HCT116 (cell line): ENCODE measurements at regions not wholly inside any gene's neighbourhood (a gene's known extent, or its start where the extent isn't known, plus 50 kb on each side); places are given as distances from the start of the nearest gene placed in this dataset.

ENCODE experiments used
- CBX3 ChIP-seq: IDR thresholded peaks from 2 replicates; pipeline ENCODE4 v1.6.1; 2012; ENCODE audit warnings: low read depth
- CTCF ChIP-seq, 3 experiments: fragments of 200-600 bp in 1 of 3; sonication (generic) in 1 of 3; IDR thresholded peaks in 2 of 3; conservative IDR thresholded peaks in 1 of 3; 2 replicates each; pipeline ENCODE4 v1.5.1; 2012 to 2017; ENCODE audit warnings: low read depth in 2 of 3, low read length in 2 of 3, antibody characterized with exemption in 1 of 3, borderline replicate concordance in 1 of 3, control low read depth in 1 of 3, mild to moderate bottlenecking in 1 of 3, mixed read lengths in 1 of 3, mixed run types in 1 of 3, moderate library complexity in 1 of 3; ENCODE audit not compliant: insufficient read depth in 1 of 3
- ELF1 ChIP-seq: IDR thresholded peaks from 2 replicates; pipeline ENCODE4 v1.6.1; 2012; ENCODE audit warnings: low read depth, borderline replicate concordance
- EZH2 ChIP-seq: fragments of 200-600 bp; sonication (generic); IDR thresholded peaks from 2 replicates; pipeline ENCODE4 v1.6.1; 2017; ENCODE audit warnings: antibody characterized with exemption, mixed run types
- POLR2AphosphoS5 ChIP-seq: IDR thresholded peaks from 2 replicates; pipeline ENCODE4 v1.6.1; 2011; ENCODE audit warnings: mild to moderate bottlenecking, low read depth, low read length, moderate library complexity
- RAD21 ChIP-seq: IDR thresholded peaks from 2 replicates; pipeline ENCODE4 v1.6.1; 2012; ENCODE audit warnings: low read depth, mild to moderate bottlenecking
- SP1 ChIP-seq: IDR thresholded peaks from 2 replicates; pipeline ENCODE4 v1.6.1; 2012; ENCODE audit warnings: low read depth
- YY1 ChIP-seq: IDR thresholded peaks from 2 replicates; pipeline ENCODE4 v1.6.1; 2011; ENCODE audit warnings: low read length, low read depth, moderate library complexity, mild to moderate bottlenecking; ENCODE audit not compliant: insufficient replicate concordance; ENCODE audit errors: extremely low read depth
- ZFX ChIP-seq: fragments of 450-650 bp; IDR thresholded peaks from 2 replicates; pipeline ENCODE4 v1.6.1; 2017

DNA sequence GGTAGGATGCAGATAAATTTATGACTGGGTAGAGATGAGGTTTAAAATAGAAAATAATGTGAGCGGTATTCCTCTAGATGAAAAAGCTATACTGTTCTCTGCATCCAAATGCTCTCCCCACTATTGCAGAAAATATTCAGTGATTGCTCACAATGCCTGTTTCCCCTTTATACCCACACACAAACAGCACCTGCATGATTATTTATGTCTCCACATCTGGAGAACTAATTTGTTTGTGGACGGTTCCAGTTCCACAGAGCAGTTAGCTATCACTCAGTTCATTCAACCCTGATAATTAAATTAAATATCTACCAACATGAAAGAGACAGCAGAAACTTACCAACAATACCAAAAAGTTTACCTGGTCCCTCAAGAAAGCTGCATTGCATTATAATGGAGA lies 800.0 kb downstream of the CDH11 start:
- TF ChIP-seq CTCF (IDR thresholded peaks at IDR 0.05 in 2 of 3, conservative IDR thresholded peaks at IDR 0.05 in 1 of 3; ENCODE audit: borderline replicate concordance in 1 of 3, insufficient read depth in 1 of 3, low read depth in 2 of 3, low read length in 2 of 3) (no peak), RAD21 (no peak), POLR2AphosphoS5 (no peak), ELF1 (no peak), YY1 (no peak), ZFX (no peak), CBX3 (no peak), SP1 (no peak), EZH2 (no peak)
